ENCODE measurements at regions not wholly inside any gene's neighbourhood (a gene's known extent, or its start where the extent isn't known, plus 50 kb on each side); places are given as distances from the start of the nearest gene placed in this dataset.
A peak's percentile ranks its signal among the peaks of the same experiment; 100 is the strongest.

DNA sequence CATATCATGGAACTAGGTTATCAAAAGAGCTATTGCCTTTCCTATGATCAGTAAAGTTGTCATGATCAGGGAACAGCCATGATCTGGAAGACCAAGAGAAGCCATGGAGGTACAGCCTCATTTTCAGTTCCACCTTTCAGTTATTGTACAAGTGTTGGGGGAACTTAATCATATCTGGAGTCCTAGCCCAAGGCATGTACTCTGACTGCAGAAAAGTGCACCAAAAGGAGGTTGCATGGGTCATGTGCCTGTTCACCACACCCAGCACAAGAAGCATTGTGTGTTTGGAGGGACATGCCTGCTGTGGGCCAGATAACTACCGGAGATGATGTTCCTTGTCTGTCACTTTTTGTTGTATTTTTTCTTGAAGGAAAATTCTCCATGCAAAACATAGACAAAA, 185.8 kb upstream of the MAN1A1 start:
- no peak overlapping the region for H3K27ac Mint-ChIP-seq
- H3K4me1 Mint-ChIP-seq = no peaks in the 10 kb centered on the region
- H3K4me3 ChIP-seq (ENCODE audit: low read length) = no peak overlapping the region
- no peaks in the 10 kb centered on the region for H3K4me1 ChIP-seq (ENCODE audit: control insufficient read depth, insufficient read depth, low read length)
- no peaks in the 10 kb centered on the region for H3K36me3 ChIP-seq (ENCODE audit: control insufficient read depth, insufficient read depth, low read length)
- no peak overlapping the region for H3K9ac ChIP-seq (ENCODE audit: extremely low read depth, low read length, poor library complexity, severe bottlenecking)
- no peak overlapping the region for H3K27ac ChIP-seq (ENCODE audit: low read depth, low read length)
- peaks cover 5% of the 10 kb centered on the region for H3K27me3 Mint-ChIP-seq (ENCODE audit: insufficient read depth)
- H3K4me3 Mint-ChIP-seq = no peak overlapping the region
- H3K9me3 Mint-ChIP-seq = peaks cover 3% of the 10 kb centered on the region
- no peak for TF ChIP-seq CTCF (conservative IDR thresholded peaks at IDR 0.05)
- WGBS, 2 experiments (ENCODE audit: insufficient coverage in 1 of 2, insufficient read length in 1 of 2) = 80% methylated on average over 1 of the region's 1 CpG; no CpG with 5 or more reads in 1 of the 2 experiments
- DNase-seq = no peak
- H3K27me3 ChIP-seq (ENCODE audit: control insufficient read depth, insufficient read depth, low read length, poor library complexity, severe bottlenecking) = no peaks in the 10 kb centered on the region
- H3K9me3 ChIP-seq (ENCODE audit: control insufficient read depth, low read length) = peaks cover 12% of the 10 kb centered on the region
- H3K36me3 Mint-ChIP-seq (ENCODE audit: low read depth) = no peaks in the 10 kb centered on the region

DNA sequence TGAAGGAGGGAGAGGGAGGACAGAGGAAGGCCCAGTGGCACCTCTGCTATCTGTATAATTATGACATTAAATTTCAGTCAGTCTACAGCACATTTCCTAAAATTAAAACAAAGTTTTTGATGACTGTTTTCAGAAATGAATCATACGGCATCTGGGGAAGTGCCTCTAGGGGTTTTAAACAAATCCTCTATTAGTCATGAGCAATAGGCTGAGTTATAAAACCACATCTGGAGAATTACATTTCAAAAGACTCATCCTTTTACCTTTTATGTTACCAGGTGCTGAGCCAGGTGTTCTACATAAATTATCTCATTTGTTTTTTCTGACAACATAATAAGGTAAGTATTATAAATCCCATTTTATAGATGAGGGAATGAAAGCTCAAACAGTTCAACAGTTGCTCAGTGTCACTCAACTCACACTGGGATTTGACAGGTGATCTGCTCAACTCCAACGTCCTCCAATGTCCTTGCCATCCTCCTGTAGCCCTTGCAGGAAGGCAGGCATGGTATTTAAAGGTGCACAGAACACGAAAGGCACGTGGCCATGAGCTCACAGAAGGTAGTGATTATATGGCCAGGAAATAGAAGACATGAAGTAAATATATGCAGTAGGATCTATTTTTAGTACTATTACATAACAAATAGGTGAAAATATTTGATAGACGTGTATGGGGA, 184.2 kb upstream of the MAN1A1 start:
- H3K9me3 Mint-ChIP-seq = peaks cover 2% of the 10 kb centered on the region
- H3K27me3 Mint-ChIP-seq (ENCODE audit: insufficient read depth) = no peaks in the 10 kb centered on the region
- no peak overlapping the region for H3K27ac ChIP-seq (ENCODE audit: low read depth, low read length)

DNA sequence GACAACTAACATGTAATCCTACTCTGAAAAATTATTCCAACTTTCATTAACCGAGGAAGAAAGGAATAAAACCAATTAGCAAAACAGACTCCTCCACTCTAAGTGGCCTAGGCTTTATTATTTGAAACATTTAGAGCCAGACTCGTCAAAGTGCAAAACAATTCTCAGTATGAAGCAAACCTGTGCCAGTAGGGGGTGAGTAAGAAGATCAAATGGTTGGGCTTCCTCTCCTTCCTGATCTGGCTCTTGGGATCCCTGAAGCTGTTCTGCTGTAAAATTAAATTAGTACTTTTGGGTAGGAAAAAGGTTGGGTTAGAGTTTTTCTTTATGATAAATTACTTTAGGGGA, 177.6 kb upstream of the MAN1A1 start:
- DNase-seq = no peak
- Mint-ChIP-seq H3K27ac (peak overlapping the region; percentile 64), H3K36me3 (ENCODE audit: low read depth) (no peaks in the 10 kb centered on the region), H3K27me3 (ENCODE audit: insufficient read depth) (no peaks in the 10 kb centered on the region), H3K4me3 (no peak overlapping the region), H3K9me3 (peaks cover 5% of the 10 kb centered on the region), H3K4me1 (peaks cover 23% of the 10 kb centered on the region)
- H3K4me3 ChIP-seq (ENCODE audit: low read length) = no peak overlapping the region
- H3K9ac ChIP-seq (ENCODE audit: extremely low read depth, low read length, poor library complexity, severe bottlenecking) = no peak overlapping the region
- no peak overlapping the region for H3K27ac ChIP-seq (ENCODE audit: low read depth, low read length)
- no peaks in the 10 kb centered on the region for H3K36me3 ChIP-seq (ENCODE audit: control insufficient read depth, insufficient read depth, low read length)
- H3K27me3 ChIP-seq (ENCODE audit: control insufficient read depth, insufficient read depth, low read length, poor library complexity, severe bottlenecking) = no peaks in the 10 kb centered on the region
- no peaks in the 10 kb centered on the region for H3K9me3 ChIP-seq (ENCODE audit: control insufficient read depth, low read length)
- 30 to 43% methylated on average over 1 to 2 of the region's 2 CpGs for WGBS, 2 experiments (ENCODE audit: insufficient coverage in 1 of 2, insufficient read length in 1 of 2)
- H3K4me1 ChIP-seq (ENCODE audit: control insufficient read depth, insufficient read depth, low read length) = peaks cover 4% of the 10 kb centered on the region
- TF ChIP-seq CTCF (conservative IDR thresholded peaks at IDR 0.05) = peak; percentile 46

More for the DNA sequence above, 184.2 kb upstream of the MAN1A1 start:
- Mint-ChIP-seq H3K36me3 (ENCODE audit: low read depth) (no peaks in the 10 kb centered on the region), H3K4me1 (no peaks in the 10 kb centered on the region), H3K4me3 (no peak overlapping the region), H3K27ac (no peak overlapping the region)
- H3K27me3 ChIP-seq (ENCODE audit: control insufficient read depth, insufficient read depth, low read length, poor library complexity, severe bottlenecking) = no peaks in the 10 kb centered on the region
- no peak overlapping the region for H3K9ac ChIP-seq (ENCODE audit: extremely low read depth, low read length, poor library complexity, severe bottlenecking)
- WGBS, 2 experiments (ENCODE audit: insufficient coverage in 1 of 2, insufficient read length in 1 of 2) = 83 to 93% methylated on average over 1 to 5 of the region's 5 CpGs
- DNase-seq = no peak
- H3K4me1 ChIP-seq (ENCODE audit: control insufficient read depth, insufficient read depth, low read length) = no peaks in the 10 kb centered on the region
- TF ChIP-seq CTCF (conservative IDR thresholded peaks at IDR 0.05) = no peak
- H3K4me3 ChIP-seq (ENCODE audit: low read length) = no peak overlapping the region
- no peaks in the 10 kb centered on the region for H3K9me3 ChIP-seq (ENCODE audit: control insufficient read depth, low read length)
- no peaks in the 10 kb centered on the region for H3K36me3 ChIP-seq (ENCODE audit: control insufficient read depth, insufficient read depth, low read length)
